Peyer's patch (tissue), 4 donors: ENCODE measurements at regions not wholly inside any gene's neighbourhood (a gene's known extent, or its start where the extent isn't known, plus 50 kb on each side); places are given as distances from the start of the nearest gene placed in this dataset.

ENCODE experiments used
- POLR2A ChIP-seq, 2 donors: fragments of 450-650 bp; IDR thresholded peaks; one replicate each; pipeline ENCODE4 v1.5.1; 2017; ENCODE audit warnings: antibody characterized with exemption in 2 of 2, mild to moderate bottlenecking in 2 of 2, moderate library complexity in 2 of 2
- TF ChIP-seq, protein P1 (sequence below), 6 experiments: fragments of 450-650 bp in 4 of 6; fragments of 200-600 bp in 2 of 6; sonication (generic) in 1 of 6; IDR thresholded peaks; one replicate each; pipeline ENCODE4 v1.5.1; 2017 to 2019; ENCODE audit warnings: antibody characterized with exemption in 6 of 6, mild to moderate bottlenecking in 3 of 6, moderate library complexity in 1 of 6

DNA sequence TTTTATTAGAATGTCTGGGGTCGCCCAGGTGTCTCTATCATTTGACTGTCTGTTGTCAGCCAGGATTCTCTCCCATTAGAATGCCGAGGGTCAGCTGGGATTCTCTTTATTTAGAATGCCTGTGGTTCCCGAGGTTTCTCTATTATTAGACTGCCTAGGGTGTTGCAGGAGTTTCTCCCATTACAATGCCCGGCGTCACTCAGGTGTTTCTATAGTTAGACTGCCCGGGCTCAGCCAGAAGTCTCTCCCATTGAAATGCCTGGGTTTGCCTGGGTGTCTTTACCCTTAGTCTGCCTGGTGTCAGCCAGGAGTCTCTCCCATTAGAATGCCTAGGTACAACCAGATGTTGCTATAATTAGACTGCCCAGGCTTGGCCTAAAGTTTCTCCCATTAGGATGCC, 2252.0 kb downstream of the TP53TG3F start:
- TF ChIP-seq, protein P1, sequence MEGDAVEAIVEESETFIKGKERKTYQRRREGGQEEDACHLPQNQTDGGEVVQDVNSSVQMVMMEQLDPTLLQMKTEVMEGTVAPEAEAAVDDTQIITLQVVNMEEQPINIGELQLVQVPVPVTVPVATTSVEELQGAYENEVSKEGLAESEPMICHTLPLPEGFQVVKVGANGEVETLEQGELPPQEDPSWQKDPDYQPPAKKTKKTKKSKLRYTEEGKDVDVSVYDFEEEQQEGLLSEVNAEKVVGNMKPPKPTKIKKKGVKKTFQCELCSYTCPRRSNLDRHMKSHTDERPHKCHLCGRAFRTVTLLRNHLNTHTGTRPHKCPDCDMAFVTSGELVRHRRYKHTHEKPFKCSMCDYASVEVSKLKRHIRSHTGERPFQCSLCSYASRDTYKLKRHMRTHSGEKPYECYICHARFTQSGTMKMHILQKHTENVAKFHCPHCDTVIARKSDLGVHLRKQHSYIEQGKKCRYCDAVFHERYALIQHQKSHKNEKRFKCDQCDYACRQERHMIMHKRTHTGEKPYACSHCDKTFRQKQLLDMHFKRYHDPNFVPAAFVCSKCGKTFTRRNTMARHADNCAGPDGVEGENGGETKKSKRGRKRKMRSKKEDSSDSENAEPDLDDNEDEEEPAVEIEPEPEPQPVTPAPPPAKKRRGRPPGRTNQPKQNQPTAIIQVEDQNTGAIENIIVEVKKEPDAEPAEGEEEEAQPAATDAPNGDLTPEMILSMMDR (IDR thresholded peaks at IDR 0.05) = no peak
- no peak for TF ChIP-seq POLR2A (IDR thresholded peaks at IDR 0.05)
